Endothelial cell of umbilical vein (primary cell): ENCODE measurements at regions not wholly inside any gene's neighbourhood (a gene's known extent, or its start where the extent isn't known, plus 50 kb on each side); places are given as distances from the start of the nearest gene placed in this dataset.

Experiments
- BruUV-seq: library from RNA; stranded (reverse); fragments of 400-500 nt; replicated peaks from 2 replicates; lab custom pipeline; 2021; lab: Mats Ljungman, UMichigan
- CTCF ChIA-PET: fragments of 300-600, 350-600 bp; sonication (Branson Sonifier 250); formaldehyde crosslinking; loops from one replicate; lab custom pipeline; 2021; ENCODE audit warnings: antibody characterized with exemption, inconsistent platforms; lab: Charles Lee
- POLR2A ChIA-PET: fragments of 300-600, 350-600 bp; sonication (Branson Sonifier 250); formaldehyde crosslinking; loops from one replicate; lab custom pipeline; 2021; ENCODE audit warnings: antibody characterized with exemption, inconsistent platforms; lab: Charles Lee
- DNase-seq: peaks from one replicate; pipeline ENCODE4 v3.0.0-alpha.2; 2011; ENCODE audit warnings: low read depth, low spot score
- FAIRE-seq: peaks from 2 replicates; lab custom pipeline; 2011; peaks lifted over from hg19 to GRCh38; lab: Jason Lieb, UNC
- H2AFZ ChIP-seq: 2 replicates; pipeline ENCODE4 v1.6.0; 2012; ENCODE audit warnings: low read depth, low read length, control low read depth, inconsistent platforms
- H3K27ac ChIP-seq: 2 replicates; pipeline ENCODE4 v1.5.1; 2011; ENCODE audit warnings: low read depth, mild to moderate bottlenecking, control low read depth, low read length, moderate library complexity; ENCODE audit not compliant: insufficient read depth
- H3K27me3 ChIP-seq, 2 experiments: 2 replicates each; pipeline versions ENCODE4 v1.6.0 to v1.6.1; 2011; ENCODE audit warnings: low read length in 2 of 2, mixed read lengths in 1 of 2; ENCODE audit not compliant: control insufficient read depth in 2 of 2, insufficient read depth in 2 of 2
- H3K36me3 ChIP-seq, 2 experiments: 2 replicates in 1 of 2; 3 replicates in 1 of 2; pipeline ENCODE4 v1.5.1; 2011; ENCODE audit warnings: low read length in 2 of 2, mild to moderate bottlenecking in 1 of 2, moderate library complexity in 1 of 2; ENCODE audit not compliant: control insufficient read depth in 2 of 2, insufficient read depth in 2 of 2; ENCODE audit errors: extremely low read depth in 1 of 2
- H3K4me1 ChIP-seq: 3 replicates; pipeline ENCODE4 v1.5.1; 2011; ENCODE audit warnings: mild to moderate bottlenecking, low read length; ENCODE audit not compliant: control insufficient read depth, insufficient read depth; ENCODE audit errors: extremely low read depth
- H3K4me2 ChIP-seq: 2 replicates; pipeline ENCODE4 v1.6.1; 2011; ENCODE audit warnings: low read length, control low read depth, mixed read lengths; ENCODE audit not compliant: insufficient read depth
- H3K4me3 ChIP-seq, 3 experiments: fragments of 200-600 bp in 1 of 3; sonication (generic), shearing (Covaris generic) in 1 of 3; replicated peaks in 1 of 3; 2 replicates each; pipeline ENCODE4 v1.5.1; 2011 to 2016; ENCODE audit warnings: control low read depth in 3 of 3, low read length in 3 of 3, mild to moderate bottlenecking in 2 of 3, inconsistent platforms in 1 of 3, low read depth in 1 of 3, moderate library complexity in 1 of 3; ENCODE audit not compliant: insufficient read depth in 1 of 3
- H3K79me2 ChIP-seq: 2 replicates; pipeline ENCODE4 v1.6.0; 2012; ENCODE audit warnings: low read length, inconsistent platforms; ENCODE audit not compliant: control insufficient read depth, insufficient read depth
- H3K9ac ChIP-seq: replicated peaks from 2 replicates; pipeline ENCODE3; 2011; ENCODE audit warnings: low read length, control low read depth; ENCODE audit not compliant: insufficient read depth; ENCODE audit errors: extremely low read depth
- H3K9me1 ChIP-seq: replicated peaks from 3 replicates; pipeline ENCODE4 v1.6.0; 2011; ENCODE audit warnings: mild to moderate bottlenecking, low read length; ENCODE audit not compliant: control insufficient read depth, insufficient read depth; ENCODE audit errors: extremely low read depth
- H3K9me3 ChIP-seq: replicated peaks from 2 replicates; pipeline ENCODE4 v1.5.1; 2012; ENCODE audit warnings: low read length, inconsistent platforms; ENCODE audit not compliant: control insufficient read depth, insufficient read depth
- H4K20me1 ChIP-seq: replicated peaks from 2 replicates; pipeline ENCODE3; 2011; ENCODE audit warnings: mild to moderate bottlenecking, low read length; ENCODE audit not compliant: control insufficient read depth, insufficient read depth; ENCODE audit errors: extremely low read depth
- EZH2 ChIP-seq: IDR thresholded peaks from 2 replicates; pipeline ENCODE4 v1.6.1; 2012; ENCODE audit warnings: borderline replicate concordance, low read depth, mild to moderate bottlenecking, moderate library complexity, low read length, inconsistent platforms; ENCODE audit not compliant: severe bottlenecking
- FOS ChIP-seq: IDR thresholded peaks from 2 replicates; pipeline ENCODE4 v1.6.1; 2011; ENCODE audit warnings: mild to moderate bottlenecking, low read length, moderate library complexity, borderline replicate concordance; ENCODE audit not compliant: insufficient read depth
- GATA2 ChIP-seq: IDR thresholded peaks from 2 replicates; pipeline ENCODE4 v1.7.0; 2011; ENCODE audit warnings: low read depth, mild to moderate bottlenecking, moderate library complexity, mixed read lengths, low read length; ENCODE audit not compliant: insufficient read length, insufficient read depth
- JUN ChIP-seq: IDR thresholded peaks from 2 replicates; pipeline ENCODE4 v1.6.1; 2011; ENCODE audit warnings: borderline replicate concordance, low read depth; ENCODE audit not compliant: insufficient read length, insufficient read depth
- MYC ChIP-seq: IDR thresholded peaks from one replicate; pipeline ENCODE4 v1.6.1; 2011; ENCODE audit warnings: mild to moderate bottlenecking, low read depth, low read length
- POLR2A ChIP-seq: IDR thresholded peaks from 2 replicates; pipeline ENCODE4 v1.6.1; 2012; ENCODE audit warnings: low read depth, mild to moderate bottlenecking, control low read depth, low read length
- POLR2AphosphoS5 ChIP-seq: IDR thresholded peaks from 2 replicates; pipeline ENCODE4 v1.6.1; 2012; ENCODE audit warnings: low read depth, mild to moderate bottlenecking, control low read depth, low read length, moderate library complexity; ENCODE audit not compliant: insufficient read depth
- dilution Hi-C: fragments of 300-500 bp; cut with MboI; formaldehyde crosslinking; loops from one replicate; pipeline ENCODE4 v1.15.0; 2019; ENCODE audit warnings: low sequenced_read_pairs; ENCODE audit not compliant: extremely low pct_ligation_motif_present
- intact Hi-C: fragments of 100-400 bp; cut with micrococcal nuclease; formaldehyde crosslinking; loops from one replicate; pipeline ENCODE4 v1.10.0; 2022
- TF ChIP-seq, protein P1 (sequence below), 2 donors: IDR thresholded peaks; 1 replicate in 1 of 2; 2 replicates in 1 of 2; pipeline ENCODE4 v1.5.1; 2011; ENCODE audit warnings: low read length in 2 of 2, mild to moderate bottlenecking in 2 of 2, moderate library complexity in 2 of 2, control low read depth in 1 of 2, inconsistent platforms in 1 of 2, low read depth in 1 of 2; ENCODE audit not compliant: insufficient read depth in 1 of 2; ENCODE audit errors: extremely low read depth in 1 of 2
- TF ChIP-seq, protein P2 (sequence below): IDR thresholded peaks from 2 replicates; pipeline ENCODE4 v1.6.1; 2011; ENCODE audit not compliant: insufficient read depth, insufficient read length

DNA sequence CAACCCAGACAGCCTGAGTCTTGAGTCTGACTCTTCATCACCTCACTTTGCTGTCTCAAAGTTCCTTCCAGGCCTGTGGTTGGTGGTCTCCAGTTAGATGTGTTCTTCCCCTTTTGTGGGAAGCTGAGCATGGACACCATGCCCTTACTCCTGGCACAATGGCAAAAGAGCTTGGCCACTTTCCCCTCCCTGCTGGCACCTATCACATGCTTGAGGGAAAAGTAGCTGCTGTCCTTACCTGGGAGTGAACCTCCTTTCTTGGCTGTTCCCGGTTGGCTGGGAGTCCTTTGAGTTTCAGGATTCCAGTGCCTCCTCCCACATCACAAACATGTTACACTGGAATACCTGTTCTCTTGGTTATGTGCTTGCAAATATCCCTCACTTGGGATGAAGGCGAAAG is 97.8 kb downstream of the GATA6 start:
- TF ChIP-seq JUN: no peak
- no peak for TF ChIP-seq MYC
- no peak for TF ChIP-seq EZH2
- TF ChIP-seq FOS: no peak
- TF ChIP-seq, protein P1, sequence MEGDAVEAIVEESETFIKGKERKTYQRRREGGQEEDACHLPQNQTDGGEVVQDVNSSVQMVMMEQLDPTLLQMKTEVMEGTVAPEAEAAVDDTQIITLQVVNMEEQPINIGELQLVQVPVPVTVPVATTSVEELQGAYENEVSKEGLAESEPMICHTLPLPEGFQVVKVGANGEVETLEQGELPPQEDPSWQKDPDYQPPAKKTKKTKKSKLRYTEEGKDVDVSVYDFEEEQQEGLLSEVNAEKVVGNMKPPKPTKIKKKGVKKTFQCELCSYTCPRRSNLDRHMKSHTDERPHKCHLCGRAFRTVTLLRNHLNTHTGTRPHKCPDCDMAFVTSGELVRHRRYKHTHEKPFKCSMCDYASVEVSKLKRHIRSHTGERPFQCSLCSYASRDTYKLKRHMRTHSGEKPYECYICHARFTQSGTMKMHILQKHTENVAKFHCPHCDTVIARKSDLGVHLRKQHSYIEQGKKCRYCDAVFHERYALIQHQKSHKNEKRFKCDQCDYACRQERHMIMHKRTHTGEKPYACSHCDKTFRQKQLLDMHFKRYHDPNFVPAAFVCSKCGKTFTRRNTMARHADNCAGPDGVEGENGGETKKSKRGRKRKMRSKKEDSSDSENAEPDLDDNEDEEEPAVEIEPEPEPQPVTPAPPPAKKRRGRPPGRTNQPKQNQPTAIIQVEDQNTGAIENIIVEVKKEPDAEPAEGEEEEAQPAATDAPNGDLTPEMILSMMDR (IDR thresholded peaks at IDR 0.05; ENCODE audit: extremely low read depth in 1 of 2, insufficient read depth in 1 of 2, low read depth in 1 of 2, low read length in 2 of 2): no peak
- TF ChIP-seq POLR2AphosphoS5: no peak
- TF ChIP-seq, protein P2, sequence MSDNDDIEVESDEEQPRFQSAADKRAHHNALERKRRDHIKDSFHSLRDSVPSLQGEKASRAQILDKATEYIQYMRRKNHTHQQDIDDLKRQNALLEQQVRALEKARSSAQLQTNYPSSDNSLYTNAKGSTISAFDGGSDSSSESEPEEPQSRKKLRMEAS: no peak
- no peak for TF ChIP-seq GATA2
- TF ChIP-seq POLR2A: no peak
- Histone ChIP-seq H4K20me1 (no peaks in the 10 kb centered on the region), H2AFZ (no peak overlapping the region), H3K36me3 (no peaks in the 10 kb centered on the region), H3K4me3 (no peak overlapping the region), H3K79me2 (no peaks in the 10 kb centered on the region), H3K27me3 (no peaks in the 10 kb centered on the region), H3K4me1 (no peaks in the 10 kb centered on the region), H3K9me1 (no peaks in the 10 kb centered on the region), H3K4me2 (no peak overlapping the region), H3K9me3 (no peaks in the 10 kb centered on the region), H3K9ac (no peak overlapping the region), H3K27ac (no peak overlapping the region)
- no peak for DNase-seq
- no TSS peak for BruUV-seq
- CTCF ChIA-PET: interaction anchor here (0.7 kb wide), 1 partner anchor 124 kb away, joined by 3 read pairs; no protein-coding TSS in a partner anchor
- POLR2A ChIA-PET: no interaction called here
- dilution Hi-C loops (no loop called here), intact Hi-C loops (no loop called here)
- no peak for FAIRE-seq
